Neural cell (in vitro differentiated cells): ENCODE measurements at regions not wholly inside any gene's neighbourhood (a gene's known extent, or its start where the extent isn't known, plus 50 kb on each side); places are given as distances from the start of the nearest gene placed in this dataset.
"Not testable (repeated sequence)": the region's sequence is repeated elsewhere in the genome, so short reads cannot be mapped to it uniquely, and the experiment has no call there.

Experiments used
- H2AFZ ChIP-seq: fragments of 200-600, 300-800 bp; sonication (generic), shearing (Covaris generic); 2 replicates; pipeline ENCODE4 v1.6.0; 2014; ENCODE audit warnings: low read depth, mild to moderate bottlenecking, antibody characterized with exemption, low read length, moderate library complexity
- H3F3A ChIP-seq: fragments of 200-600 bp; shearing (Covaris generic); 2 replicates; pipeline ENCODE4 v1.6.1; 2016; ENCODE audit warnings: mild to moderate bottlenecking, moderate library complexity, mixed read lengths, antibody characterized with exemption, low read length; ENCODE audit not compliant: insufficient read depth, poor library complexity, severe bottlenecking
- H3K27ac ChIP-seq: fragments of 200-600, 300-800 bp; sonication (generic), shearing (Covaris generic); 2 replicates; pipeline ENCODE4 v1.5.1; 2014; ENCODE audit warnings: mild to moderate bottlenecking, low read length, moderate library complexity
- H3K27me3 ChIP-seq: fragments of 300-800, 200-600 bp; sonication (generic), shearing (Covaris generic); 2 replicates; pipeline ENCODE4 v1.6.0; 2014; ENCODE audit warnings: mild to moderate bottlenecking, low read depth, low read length, moderate library complexity; ENCODE audit not compliant: insufficient read depth
- H3K36me3 ChIP-seq: fragments of 300-800, 200-600 bp; sonication (generic), shearing (Covaris generic); 2 replicates; pipeline ENCODE4 v1.5.1; 2014; ENCODE audit warnings: mild to moderate bottlenecking, antibody characterized with exemption, low read length, moderate library complexity; ENCODE audit not compliant: insufficient read depth
- H3K4me2 ChIP-seq: fragments of 300-800, 200-600 bp; sonication (generic), shearing (Covaris generic); 2 replicates; pipeline ENCODE4 v1.6.0; 2014; ENCODE audit warnings: mild to moderate bottlenecking, low read length
- H3K4me3 ChIP-seq: fragments of 300-800, 200-600 bp; sonication (generic), shearing (Covaris generic); 2 replicates; pipeline ENCODE4 v1.5.1; 2014; ENCODE audit warnings: mild to moderate bottlenecking, low read length, moderate library complexity
- H3K79me2 ChIP-seq: fragments of 200-600 bp; shearing (Covaris generic); replicated peaks from 2 replicates; pipeline ENCODE4 v1.6.0; 2014; ENCODE audit warnings: mild to moderate bottlenecking, low read length, moderate library complexity; ENCODE audit not compliant: insufficient read depth
- H3K9ac ChIP-seq: fragments of 300-800, 200-600 bp; sonication (generic), shearing (Covaris generic); 2 replicates; pipeline ENCODE4 v1.6.1; 2016; ENCODE audit warnings: mild to moderate bottlenecking, low read length, mixed read lengths
- H3K9me2 ChIP-seq: fragments of 200-600 bp; shearing (Covaris generic); 2 replicates; pipeline ENCODE4 v1.6.1; 2016; ENCODE audit warnings: mild to moderate bottlenecking, low read length, mixed read lengths; ENCODE audit not compliant: insufficient read depth
- H3K9me3 ChIP-seq: fragments of 200-600, 300-800 bp; sonication (generic), shearing (Covaris generic); 2 replicates; pipeline ENCODE4 v1.6.1; 2016; ENCODE audit warnings: mild to moderate bottlenecking, mixed run types, low read length, moderate library complexity, mixed read lengths
- H4K20me1 ChIP-seq: fragments of 200-600 bp; shearing (Covaris generic); 2 replicates; pipeline ENCODE4 v1.6.1; 2016; ENCODE audit warnings: mild to moderate bottlenecking, mixed run types; ENCODE audit not compliant: insufficient read depth
- EP300 ChIP-seq: fragments of 450-650 bp; conservative IDR thresholded peaks from 2 replicates; pipeline ENCODE4 v1.6.1; 2014; ENCODE audit warnings: antibody characterized with exemption, mild to moderate bottlenecking, moderate library complexity; ENCODE audit not compliant: poor library complexity, severe bottlenecking
- EZH2 ChIP-seq: fragments of 200-600, 300-800 bp; shearing (Covaris generic), sonication (generic); IDR thresholded peaks from 2 replicates; pipeline ENCODE4 v1.6.1; 2014; ENCODE audit warnings: antibody characterized with exemption, low read length, borderline replicate concordance, mild to moderate bottlenecking; ENCODE audit not compliant: insufficient read depth, poor library complexity, severe bottlenecking
- MXI1 ChIP-seq: fragments of 450-650 bp; conservative IDR thresholded peaks from 2 replicates; pipeline ENCODE4 v1.6.1; 2014; ENCODE audit warnings: antibody characterized with exemption, mild to moderate bottlenecking; ENCODE audit not compliant: poor library complexity, severe bottlenecking
- POLR2AphosphoS5 ChIP-seq: IDR thresholded peaks from 2 replicates; pipeline ENCODE4 v1.6.1; 2012
- RAD21 ChIP-seq: fragments of 450-650 bp; conservative IDR thresholded peaks from 2 replicates; pipeline ENCODE4 v1.6.1; 2014; ENCODE audit warnings: antibody characterized with exemption, mild to moderate bottlenecking, moderate library complexity
- SMC3 ChIP-seq: fragments of 450-650 bp; conservative IDR thresholded peaks from 2 replicates; pipeline ENCODE4 v1.6.1; 2014; ENCODE audit warnings: antibody characterized with exemption, mild to moderate bottlenecking, moderate library complexity; ENCODE audit not compliant: poor library complexity
- TAF1 ChIP-seq: IDR thresholded peaks from 2 replicates; pipeline ENCODE4 v1.6.1; 2012; ENCODE audit warnings: low read depth
- TF ChIP-seq, protein P1 (sequence below): fragments of 450-650 bp; IDR thresholded peaks from 2 replicates; pipeline ENCODE4 v1.5.1; 2014; ENCODE audit warnings: antibody characterized with exemption, mild to moderate bottlenecking, moderate library complexity; ENCODE audit not compliant: poor library complexity, severe bottlenecking
- TF ChIP-seq, protein P2 (sequence below): IDR thresholded peaks from 2 replicates; pipeline ENCODE4 v1.6.1; 2012; ENCODE audit warnings: borderline replicate concordance

DNA sequence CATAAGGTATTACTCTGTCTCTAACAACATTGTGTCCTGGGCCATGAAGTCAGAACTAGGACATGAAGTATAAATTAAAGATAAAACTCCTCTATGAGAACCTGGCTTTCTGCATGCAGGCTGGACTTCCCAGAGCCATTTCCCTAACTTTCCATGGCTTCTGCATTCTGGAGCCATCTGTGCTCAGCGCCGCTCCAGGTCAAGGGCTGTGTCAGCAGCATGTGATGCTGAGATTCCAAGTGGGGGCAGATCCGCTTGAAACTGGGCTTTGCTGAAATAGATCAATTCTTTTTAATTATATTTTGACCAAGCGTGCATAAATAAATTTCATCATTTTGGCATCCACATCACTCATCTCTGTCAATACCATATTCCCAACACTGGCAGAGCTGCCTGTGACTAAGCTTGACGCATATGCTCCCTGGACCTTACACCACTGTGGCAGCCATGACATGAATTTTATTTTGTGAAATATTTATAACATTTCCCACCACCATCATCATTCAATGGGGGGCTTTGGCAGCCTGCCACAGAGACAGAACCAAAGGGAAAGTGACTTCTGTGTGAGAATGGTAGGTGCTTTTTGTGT is 110.4 kb upstream of the KCNK1 start (continued):
- no peak for TF ChIP-seq MXI1
- no peak for TF ChIP-seq POLR2AphosphoS5

DNA sequence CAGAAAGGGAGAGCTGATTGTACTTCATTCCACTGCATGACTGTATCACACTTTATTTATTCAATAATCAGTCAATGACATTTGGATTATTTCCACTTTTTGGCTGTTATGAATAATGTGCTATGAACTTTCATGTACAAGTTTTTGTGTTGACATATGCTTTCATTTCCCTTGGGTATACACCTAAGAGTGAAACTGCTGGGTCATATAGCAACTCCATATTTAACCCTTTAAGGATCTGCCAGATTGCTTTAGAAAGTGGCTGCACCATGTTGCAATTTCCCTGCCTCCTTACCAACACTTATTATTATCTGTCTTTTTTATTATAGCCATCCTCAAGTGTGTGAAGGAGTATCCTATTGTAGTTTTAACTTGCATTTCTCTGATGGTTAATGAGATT is 108.8 kb upstream of the KCNK1 start:
- no peak for TF ChIP-seq EZH2
- TF ChIP-seq, protein P1, sequence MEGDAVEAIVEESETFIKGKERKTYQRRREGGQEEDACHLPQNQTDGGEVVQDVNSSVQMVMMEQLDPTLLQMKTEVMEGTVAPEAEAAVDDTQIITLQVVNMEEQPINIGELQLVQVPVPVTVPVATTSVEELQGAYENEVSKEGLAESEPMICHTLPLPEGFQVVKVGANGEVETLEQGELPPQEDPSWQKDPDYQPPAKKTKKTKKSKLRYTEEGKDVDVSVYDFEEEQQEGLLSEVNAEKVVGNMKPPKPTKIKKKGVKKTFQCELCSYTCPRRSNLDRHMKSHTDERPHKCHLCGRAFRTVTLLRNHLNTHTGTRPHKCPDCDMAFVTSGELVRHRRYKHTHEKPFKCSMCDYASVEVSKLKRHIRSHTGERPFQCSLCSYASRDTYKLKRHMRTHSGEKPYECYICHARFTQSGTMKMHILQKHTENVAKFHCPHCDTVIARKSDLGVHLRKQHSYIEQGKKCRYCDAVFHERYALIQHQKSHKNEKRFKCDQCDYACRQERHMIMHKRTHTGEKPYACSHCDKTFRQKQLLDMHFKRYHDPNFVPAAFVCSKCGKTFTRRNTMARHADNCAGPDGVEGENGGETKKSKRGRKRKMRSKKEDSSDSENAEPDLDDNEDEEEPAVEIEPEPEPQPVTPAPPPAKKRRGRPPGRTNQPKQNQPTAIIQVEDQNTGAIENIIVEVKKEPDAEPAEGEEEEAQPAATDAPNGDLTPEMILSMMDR, result no peak
- no peak for TF ChIP-seq EP300
- no peak for TF ChIP-seq MXI1
- TF ChIP-seq TAF1, result no peak
- no peak for TF ChIP-seq RAD21
- no peak for TF ChIP-seq POLR2AphosphoS5
- TF ChIP-seq SMC3, result no peak
- TF ChIP-seq, protein P2, sequence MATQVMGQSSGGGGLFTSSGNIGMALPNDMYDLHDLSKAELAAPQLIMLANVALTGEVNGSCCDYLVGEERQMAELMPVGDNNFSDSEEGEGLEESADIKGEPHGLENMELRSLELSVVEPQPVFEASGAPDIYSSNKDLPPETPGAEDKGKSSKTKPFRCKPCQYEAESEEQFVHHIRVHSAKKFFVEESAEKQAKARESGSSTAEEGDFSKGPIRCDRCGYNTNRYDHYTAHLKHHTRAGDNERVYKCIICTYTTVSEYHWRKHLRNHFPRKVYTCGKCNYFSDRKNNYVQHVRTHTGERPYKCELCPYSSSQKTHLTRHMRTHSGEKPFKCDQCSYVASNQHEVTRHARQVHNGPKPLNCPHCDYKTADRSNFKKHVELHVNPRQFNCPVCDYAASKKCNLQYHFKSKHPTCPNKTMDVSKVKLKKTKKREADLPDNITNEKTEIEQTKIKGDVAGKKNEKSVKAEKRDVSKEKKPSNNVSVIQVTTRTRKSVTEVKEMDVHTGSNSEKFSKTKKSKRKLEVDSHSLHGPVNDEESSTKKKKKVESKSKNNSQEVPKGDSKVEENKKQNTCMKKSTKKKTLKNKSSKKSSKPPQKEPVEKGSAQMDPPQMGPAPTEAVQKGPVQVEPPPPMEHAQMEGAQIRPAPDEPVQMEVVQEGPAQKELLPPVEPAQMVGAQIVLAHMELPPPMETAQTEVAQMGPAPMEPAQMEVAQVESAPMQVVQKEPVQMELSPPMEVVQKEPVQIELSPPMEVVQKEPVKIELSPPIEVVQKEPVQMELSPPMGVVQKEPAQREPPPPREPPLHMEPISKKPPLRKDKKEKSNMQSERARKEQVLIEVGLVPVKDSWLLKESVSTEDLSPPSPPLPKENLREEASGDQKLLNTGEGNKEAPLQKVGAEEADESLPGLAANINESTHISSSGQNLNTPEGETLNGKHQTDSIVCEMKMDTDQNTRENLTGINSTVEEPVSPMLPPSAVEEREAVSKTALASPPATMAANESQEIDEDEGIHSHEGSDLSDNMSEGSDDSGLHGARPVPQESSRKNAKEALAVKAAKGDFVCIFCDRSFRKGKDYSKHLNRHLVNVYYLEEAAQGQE, result no peak
- Histone ChIP-seq H3K9me2 (no peaks in the 10 kb centered on the region), H2AFZ (no peak overlapping the region), H3F3A (no peaks in the 10 kb centered on the region), H3K4me2 (no peak overlapping the region), H3K27me3 (no peaks in the 10 kb centered on the region), H3K79me2 (no peaks in the 10 kb centered on the region), H3K36me3 (no peaks in the 10 kb centered on the region), H3K27ac (no peak overlapping the region), H3K9me3 (no peaks in the 10 kb centered on the region), H4K20me1 (no peaks in the 10 kb centered on the region), H3K4me3 (no peak overlapping the region), H3K9ac (no peak overlapping the region)

DNA sequence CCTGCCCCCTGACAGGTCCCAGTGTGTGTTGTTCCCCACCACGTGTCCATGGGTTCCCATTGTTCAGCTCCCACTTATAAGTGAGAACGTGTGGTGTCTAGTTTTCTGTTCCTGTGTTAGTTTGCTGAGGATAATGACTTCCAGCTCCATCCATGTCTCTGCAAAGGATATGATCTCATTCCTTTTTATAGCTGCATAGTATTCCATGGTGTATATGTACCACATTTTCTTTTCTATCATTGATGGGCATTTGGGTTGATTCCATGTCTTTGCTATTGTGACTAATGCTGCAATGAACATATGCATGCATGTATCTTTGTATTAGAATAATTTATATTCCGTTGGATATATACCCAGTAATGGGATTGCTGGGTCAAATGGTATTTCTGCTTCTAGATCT is 108.0 kb upstream of the KCNK1 start:
- not testable (repeated sequence) for H3K9me3 ChIP-seq, H2AFZ ChIP-seq, H3K36me3 ChIP-seq, H3K4me2 ChIP-seq, H3K27me3 ChIP-seq, H3K79me2 ChIP-seq, H3K27ac ChIP-seq, H4K20me1 ChIP-seq, H3K4me3 ChIP-seq, H3K9me2 ChIP-seq, H3K9ac ChIP-seq, H3F3A ChIP-seq
